ENCODE measurements at regions not wholly inside any gene's neighbourhood (a gene's known extent, or its start where the extent isn't known, plus 50 kb on each side); places are given as distances from the start of the nearest gene placed in this dataset.

GRCh38 chr9:79034583-79034982 is 537.2 kb upstream of the TLE4 start:
- Histone ChIP-seq H3K36me3 (ENCODE audit: control insufficient read depth, insufficient read depth, low read length) (no peaks in the 10 kb centered on the region), H3K4me3 (replicated peaks in 1 of 4; ENCODE audit: control extremely low read depth in 1 of 4, insufficient read depth in 1 of 4, low read depth in 3 of 4, low read length in 4 of 4) (no peak overlapping the region), H3K27me3 (ENCODE audit: control insufficient read depth, insufficient read depth, low read length) (no peaks in the 10 kb centered on the region), H3K9me3 (ENCODE audit: control insufficient read depth, insufficient read depth, low read depth, low read length) (no peaks in the 10 kb centered on the region), H3K4me2 (ENCODE audit: extremely low read depth, insufficient read depth, low read length) (no peak overlapping the region), H3K9ac (ENCODE audit: insufficient read depth, low read length) (no peak overlapping the region), H3K27ac (ENCODE audit: insufficient read depth, low read length) (no peak overlapping the region), H3K79me2 (ENCODE audit: control insufficient read depth, insufficient read depth, low read length) (no peaks in the 10 kb centered on the region), H2AFZ (ENCODE audit: low read length) (no peak overlapping the region), H3K4me1 (ENCODE audit: control insufficient read depth, extremely low read depth, insufficient read depth, low read length) (no peaks in the 10 kb centered on the region), H4K20me1 (ENCODE audit: control insufficient read depth, extremely low read depth, insufficient read depth, low read length) (no peaks in the 10 kb centered on the region)
- no peak for DNase-seq (ENCODE audit: low read depth in 2 of 2)
- TF ChIP-seq EZH2 (IDR thresholded peaks at IDR 0.05; ENCODE audit: low read length, missing control alignments) (no peak), CTCF (conservative IDR thresholded peaks at IDR 0.05 in 1 of 2, IDR thresholded peaks at IDR 0.05 in 1 of 2; ENCODE audit: low read depth in 1 of 2, low read length in 2 of 2) (no peak)

GRCh38 chr9:79037338-79037737 is 534.4 kb upstream of the TLE4 start:
- Histone ChIP-seq H3K4me1 (ENCODE audit: control insufficient read depth, extremely low read depth, insufficient read depth, low read length) (no peaks in the 10 kb centered on the region), H3K9ac (ENCODE audit: insufficient read depth, low read length) (no peak overlapping the region)

GRCh38 chr9:79040671-79041070 is 531.1 kb upstream of the TLE4 start:
- Histone ChIP-seq H2AFZ (ENCODE audit: low read length) (no peak overlapping the region), H3K9ac (ENCODE audit: insufficient read depth, low read length) (no peak overlapping the region), H3K79me2 (ENCODE audit: control insufficient read depth, insufficient read depth, low read length) (no peaks in the 10 kb centered on the region), H3K4me3 (replicated peaks in 1 of 4; ENCODE audit: control extremely low read depth in 1 of 4, insufficient read depth in 1 of 4, low read depth in 3 of 4, low read length in 4 of 4) (no peak overlapping the region), H3K9me3 (ENCODE audit: control insufficient read depth, insufficient read depth, low read depth, low read length) (no peaks in the 10 kb centered on the region), H3K4me1 (ENCODE audit: control insufficient read depth, extremely low read depth, insufficient read depth, low read length) (no peaks in the 10 kb centered on the region), H3K27me3 (ENCODE audit: control insufficient read depth, insufficient read depth, low read length) (no peaks in the 10 kb centered on the region), H4K20me1 (ENCODE audit: control insufficient read depth, extremely low read depth, insufficient read depth, low read length) (no peaks in the 10 kb centered on the region), H3K36me3 (ENCODE audit: control insufficient read depth, insufficient read depth, low read length) (no peaks in the 10 kb centered on the region), H3K4me2 (ENCODE audit: extremely low read depth, insufficient read depth, low read length) (no peak overlapping the region), H3K27ac (ENCODE audit: insufficient read depth, low read length) (no peak overlapping the region)
- DNase-seq (ENCODE audit: low read depth in 2 of 2): no peak
- TF ChIP-seq CTCF (conservative IDR thresholded peaks at IDR 0.05 in 1 of 2, IDR thresholded peaks at IDR 0.05 in 1 of 2; ENCODE audit: low read depth in 1 of 2, low read length in 2 of 2) (no peak), EZH2 (IDR thresholded peaks at IDR 0.05; ENCODE audit: low read length, missing control alignments) (no peak)

More at GRCh38 chr9:79037338-79037737, 534.4 kb upstream of the TLE4 start:
- Histone ChIP-seq H3K27me3 (ENCODE audit: control insufficient read depth, insufficient read depth, low read length) (no peaks in the 10 kb centered on the region), H3K27ac (ENCODE audit: insufficient read depth, low read length) (no peak overlapping the region), H3K4me2 (ENCODE audit: extremely low read depth, insufficient read depth, low read length) (no peak overlapping the region), H4K20me1 (ENCODE audit: control insufficient read depth, extremely low read depth, insufficient read depth, low read length) (no peaks in the 10 kb centered on the region), H3K36me3 (ENCODE audit: control insufficient read depth, insufficient read depth, low read length) (no peaks in the 10 kb centered on the region), H3K79me2 (ENCODE audit: control insufficient read depth, insufficient read depth, low read length) (no peaks in the 10 kb centered on the region), H3K4me3 (replicated peaks in 1 of 4; ENCODE audit: control extremely low read depth in 1 of 4, insufficient read depth in 1 of 4, low read depth in 3 of 4, low read length in 4 of 4) (no peak overlapping the region), H3K9me3 (ENCODE audit: control insufficient read depth, insufficient read depth, low read depth, low read length) (no peaks in the 10 kb centered on the region), H2AFZ (ENCODE audit: low read length) (no peak overlapping the region)
- no peak for DNase-seq (ENCODE audit: low read depth in 2 of 2)
- TF ChIP-seq EZH2 (IDR thresholded peaks at IDR 0.05; ENCODE audit: low read length, missing control alignments) (no peak), CTCF (conservative IDR thresholded peaks at IDR 0.05 in 1 of 2, IDR thresholded peaks at IDR 0.05 in 1 of 2; ENCODE audit: low read depth in 1 of 2, low read length in 2 of 2) (no peak)
